SK-N-SH (cell line): ENCODE measurements at regions not wholly inside any gene's neighbourhood (a gene's known extent, or its start where the extent isn't known, plus 50 kb on each side); places are given as distances from the start of the nearest gene placed in this dataset.

Experiments used
- CTCF ChIA-PET: fragments of 300-600, 350-600 bp; formaldehyde crosslinking; extraction: SDS; loops from one replicate; lab custom pipeline; 2021; lab: Yijun Ruan, JAX
- POLR2A ChIA-PET: fragments of 350-600 bp; sonication (Branson Sonifier 250); formaldehyde crosslinking; extraction: SDS; loops from one replicate; lab custom pipeline; 2020; ENCODE audit warnings: antibody characterized with exemption, inconsistent platforms; lab: Yijun Ruan, JAX
- DNase-seq: peaks from one replicate; pipeline ENCODE4 v3.0.0; 2012
- H2AFZ ChIP-seq: fragments of 200-600 bp; sonication (generic); 2 replicates; pipeline ENCODE4 v1.8.1; 2016; ENCODE audit warnings: antibody characterized with exemption, mild to moderate bottlenecking, low read depth
- H3F3A ChIP-seq: fragments of 200-600 bp; sonication (generic); replicated peaks from 2 replicates; pipeline ENCODE3; 2016; ENCODE audit warnings: antibody characterized with exemption, mild to moderate bottlenecking; ENCODE audit not compliant: insufficient read depth
- H3K27ac ChIP-seq, 2 experiments: fragments of 200-500 bp in 1 of 2; fragments of 200-600 bp in 1 of 2; sonication (Bioruptor generic) in 1 of 2; sonication (generic), shearing (Covaris generic) in 1 of 2; 2 replicates each; pipeline versions ENCODE4 v1.5.1 to v1.6.1; 2014 to 2016; ENCODE audit warnings: low read depth in 2 of 2, inconsistent platforms in 1 of 2, low read length in 1 of 2, mild to moderate bottlenecking in 1 of 2, mixed read lengths in 1 of 2
- H3K27me3 ChIP-seq: fragments of 200-600 bp; sonication (generic), shearing (Covaris generic); 2 replicates; pipeline ENCODE4 v1.6.1; 2016; ENCODE audit warnings: mixed run types; ENCODE audit not compliant: insufficient read depth
- H3K36me3 ChIP-seq, 2 experiments: fragments of 200-500 bp in 1 of 2; fragments of 200-600 bp in 1 of 2; sonication (Bioruptor generic) in 1 of 2; sonication (generic) in 1 of 2; replicated peaks in 1 of 2; 2 replicates each; pipeline versions ENCODE3 to v1.5.1; 2014 to 2016; ENCODE audit warnings: low read length in 1 of 2, mild to moderate bottlenecking in 1 of 2; ENCODE audit not compliant: insufficient read depth in 2 of 2, control insufficient read depth in 1 of 2
- H3K4me1 ChIP-seq, 2 experiments: fragments of 200-500 bp in 1 of 2; fragments of 200-600 bp in 1 of 2; sonication (Bioruptor generic) in 1 of 2; sonication (generic), shearing (Covaris generic) in 1 of 2; 2 replicates each; pipeline versions ENCODE4 v1.5.1 to v1.6.1; 2014 to 2016; ENCODE audit warnings: low read depth in 1 of 2, low read length in 1 of 2, mixed run types in 1 of 2; ENCODE audit not compliant: insufficient read depth in 2 of 2, control insufficient read depth in 1 of 2
- H3K4me2 ChIP-seq: fragments of 200-600 bp; sonication (generic), shearing (Covaris generic); 2 replicates; pipeline ENCODE4 v1.6.1; 2017; ENCODE audit warnings: mixed run types
- H3K4me3 ChIP-seq, 2 experiments: fragments of 200-500 bp in 1 of 2; fragments of 200-600 bp in 1 of 2; sonication (Bioruptor generic) in 1 of 2; sonication (generic), shearing (Covaris generic) in 1 of 2; 2 replicates each; pipeline versions ENCODE4 v1.5.1 to v1.8.1; 2014 to 2016; ENCODE audit warnings: low read depth in 2 of 2, inconsistent platforms in 1 of 2, low read length in 1 of 2, mild to moderate bottlenecking in 1 of 2, mixed read lengths in 1 of 2, moderate library complexity in 1 of 2
- H3K79me2 ChIP-seq: fragments of 200-600 bp; sonication (generic); 2 replicates; pipeline ENCODE4 v1.8.1; 2017; ENCODE audit warnings: mild to moderate bottlenecking; ENCODE audit not compliant: insufficient read depth
- H3K9ac ChIP-seq: fragments of 200-600 bp; sonication (generic); 2 replicates; pipeline ENCODE4 v1.6.1; 2017; ENCODE audit warnings: mixed run types
- H3K9me2 ChIP-seq: fragments of 200-600 bp; sonication (generic); 2 replicates; pipeline ENCODE4 v1.6.1; 2017; ENCODE audit warnings: mixed run types
- H3K9me3 ChIP-seq: fragments of 200-600 bp; sonication (generic); 2 replicates; pipeline ENCODE4 v1.6.1; 2017; ENCODE audit warnings: mixed run types, mild to moderate bottlenecking, moderate library complexity
- H4K20me1 ChIP-seq: fragments of 200-600 bp; sonication (generic); 2 replicates; pipeline ENCODE4 v1.6.1; 2017; ENCODE audit warnings: mild to moderate bottlenecking, mixed run types; ENCODE audit not compliant: insufficient read depth
- CHD2 ChIP-seq: fragments of 150-350 bp; IDR thresholded peaks from 2 replicates; pipeline ENCODE4 v1.6.1; 2018; ENCODE audit warnings: low read length; ENCODE audit not compliant: partially characterized antibody
- CTCF ChIP-seq: fragments of 200-600 bp; sonication (generic); IDR thresholded peaks from 2 replicates; pipeline ENCODE4 v1.6.1; 2017; ENCODE audit warnings: antibody characterized with exemption, mild to moderate bottlenecking, moderate library complexity
- EP300 ChIP-seq, 2 experiments: IDR thresholded peaks; 2 replicates each; pipeline versions ENCODE4 v1.4.0 to v1.6.1; 2012; ENCODE audit warnings: borderline replicate concordance in 1 of 2, low read depth in 1 of 2, low read length in 1 of 2
- GABPA ChIP-seq: IDR thresholded peaks from 2 replicates; pipeline ENCODE4 v1.4.0; 2012; ENCODE audit warnings: low read depth, mild to moderate bottlenecking
- MEF2A ChIP-seq: IDR thresholded peaks from 2 replicates; pipeline ENCODE4 v1.4.0; 2012; ENCODE audit warnings: low read depth, borderline replicate concordance
- NFIC ChIP-seq: IDR thresholded peaks from 2 replicates; pipeline ENCODE4 v1.4.0; 2012; ENCODE audit warnings: borderline replicate concordance
- PBX3 ChIP-seq: IDR thresholded peaks from 2 replicates; pipeline ENCODE4; 2012
- RCOR1 ChIP-seq: fragments of 150-350 bp; IDR thresholded peaks from 2 replicates; pipeline ENCODE4 v1.6.1; 2017; ENCODE audit warnings: antibody characterized with exemption, low read length
- RFX5 ChIP-seq: IDR thresholded peaks from 2 replicates; pipeline ENCODE4 v1.6.1; 2012; ENCODE audit warnings: mild to moderate bottlenecking, improper control_type of control experiment, low read length
- RXRA ChIP-seq: IDR thresholded peaks from 2 replicates; pipeline ENCODE4 v1.4.0; 2012; ENCODE audit warnings: low read depth, mild to moderate bottlenecking, borderline replicate concordance
- SMC3 ChIP-seq: IDR thresholded peaks from 2 replicates; pipeline ENCODE4 v1.6.1; 2012; ENCODE audit warnings: low read depth, low read length, improper control_type of control experiment
- YY1 ChIP-seq: IDR thresholded peaks from 2 replicates; pipeline ENCODE4 v1.4.0; 2012; ENCODE audit warnings: low read depth, mild to moderate bottlenecking
- WGBS: methylation state at CpG from one replicate; pipeline ENCODE4 v1.1.6; 2017; ENCODE audit warnings: low lambda C conversion rate; 5-methylcytosine and 5-hydroxymethylcytosine counted together

DNA sequence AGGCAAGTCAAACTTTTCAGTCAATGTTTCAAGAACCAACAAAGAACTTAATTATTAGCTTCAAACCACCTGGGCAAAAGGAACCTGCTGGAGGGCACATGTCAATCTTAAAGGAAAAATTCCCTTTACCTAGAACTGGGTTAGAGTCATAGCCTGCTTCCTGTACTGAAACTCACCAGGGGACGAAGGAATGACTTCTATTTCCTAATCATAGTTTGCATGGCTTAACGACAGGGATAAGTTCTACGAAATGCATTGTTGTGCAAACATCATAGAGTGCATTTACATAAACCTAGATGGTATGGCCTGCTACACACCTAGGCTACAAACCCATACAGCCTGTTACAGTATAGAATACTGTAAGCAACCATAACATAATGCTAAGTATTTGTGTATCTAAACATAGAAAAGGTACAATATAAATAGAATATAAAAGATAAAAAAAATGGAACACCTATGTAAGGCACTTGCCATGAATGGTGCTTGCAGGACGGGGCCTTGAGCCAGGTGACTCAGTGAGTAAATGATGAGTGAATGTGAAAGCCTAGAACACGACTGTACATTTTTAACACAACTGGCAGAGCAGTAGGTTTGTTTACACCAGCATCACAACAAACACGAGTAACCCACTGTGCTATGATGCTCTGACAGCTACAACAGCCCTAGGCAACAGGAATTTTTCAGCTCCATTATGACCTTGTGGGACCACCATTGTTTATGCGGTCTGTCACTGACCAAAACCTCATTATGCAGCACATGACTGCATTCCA, 234.9 kb upstream of the CAND1 start:
- no peaks in the 10 kb centered on the region for H3K36me3 ChIP-seq
- no peak overlapping the region for H3K4me2 ChIP-seq
- no peaks in the 10 kb centered on the region for H4K20me1 ChIP-seq
- no peaks in the 10 kb centered on the region for H3K27me3 ChIP-seq
- CTCF ChIA-PET = interaction anchor here (0.9 kb wide), 1 partner anchor 9 kb away, joined by 5 read pairs; no protein-coding TSS in a partner anchor
- no peaks in the 10 kb centered on the region for H3K9me3 ChIP-seq
- POLR2A ChIA-PET = no interaction called here
- WGBS = 13% methylated on average over 7 of the region's 7 CpGs
- no peaks in the 10 kb centered on the region for H3F3A ChIP-seq
- no peak overlapping the region for H2AFZ ChIP-seq
- no peak overlapping the region for H3K9ac ChIP-seq
- DNase-seq = no peak
- H3K4me3 ChIP-seq = no peak overlapping the region
- H3K27ac ChIP-seq = no peak overlapping the region
- H3K4me1 ChIP-seq = no peaks in the 10 kb centered on the region
- H3K9me2 ChIP-seq = no peaks in the 10 kb centered on the region
- TF ChIP-seq RCOR1 (no peak), PBX3 (no peak), CHD2 (no peak), MEF2A (no peak), SMC3 (no peak), GABPA (no peak), YY1 (no peak), RFX5 (no peak), RXRA (no peak), EP300 (IDR thresholded peaks at IDR 0.05; ENCODE audit: borderline replicate concordance in 1 of 2, low read depth in 1 of 2, low read length in 1 of 2) (no peak), CTCF (no peak)
- no peaks in the 10 kb centered on the region for H3K79me2 ChIP-seq

DNA sequence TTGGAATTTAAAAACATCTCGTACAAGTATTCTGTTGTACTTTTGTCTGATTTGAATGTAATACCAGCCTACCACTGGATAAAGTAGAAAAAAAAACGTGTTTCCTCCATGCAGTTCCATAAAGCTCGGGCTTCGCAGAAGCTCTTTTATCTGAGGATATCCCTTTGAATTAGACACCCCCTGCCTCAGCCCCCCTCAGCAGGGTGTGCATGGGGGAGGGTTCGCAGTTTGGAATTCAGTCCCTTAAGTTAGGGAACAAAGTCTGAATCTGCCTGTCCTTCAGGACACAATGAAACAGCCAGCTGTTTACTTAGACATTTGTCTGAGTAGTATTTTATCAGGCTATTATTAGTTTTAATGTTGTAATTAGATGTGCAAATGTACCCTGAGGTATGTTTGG, 234.0 kb upstream of the CAND1 start:
- no peak overlapping the region for H3K27ac ChIP-seq
- POLR2A ChIA-PET = no interaction called here
- H4K20me1 ChIP-seq = no peaks in the 10 kb centered on the region
- CTCF ChIA-PET = interaction anchor here (0.9 to 1.0 kb wide), 2 partner anchors 9 to 10 kb away, joined by 5 read pairs; no protein-coding TSS in a partner anchor
- H3K4me3 ChIP-seq = no peak overlapping the region
- H3K4me2 ChIP-seq = no peak overlapping the region
- no peaks in the 10 kb centered on the region for H3K4me1 ChIP-seq
- H3K79me2 ChIP-seq = no peaks in the 10 kb centered on the region
- no peaks in the 10 kb centered on the region for H3K36me3 ChIP-seq
- 7% methylated on average over 5 of the region's 5 CpGs for WGBS
- no peaks in the 10 kb centered on the region for H3K9me3 ChIP-seq
- H3K9ac ChIP-seq = no peak overlapping the region
- H2AFZ ChIP-seq = no peak overlapping the region
- no peaks in the 10 kb centered on the region for H3K27me3 ChIP-seq
- no peak for TF ChIP-seq NFIC
- DNase-seq = no peak
- H3K9me2 ChIP-seq = no peaks in the 10 kb centered on the region
- H3F3A ChIP-seq = no peaks in the 10 kb centered on the region
